HFFc6 (cell line): ENCODE measurements at regions not wholly inside any gene's neighbourhood (a gene's known extent, or its start where the extent isn't known, plus 50 kb on each side); places are given as distances from the start of the nearest gene placed in this dataset.

Experiments used
- DNase-seq: peaks from one replicate; pipeline ENCODE4 v3.0.0-alpha.2; 2018
- H3K27ac Mint-ChIP-seq: 2 replicates; pipeline ENCODE4 v1.8.0; 2020; ENCODE audit warnings: mild to moderate bottlenecking, mixed read lengths
- H3K27me3 Mint-ChIP-seq: 2 replicates; pipeline ENCODE4 v1.8.0; 2021; ENCODE audit warnings: mild to moderate bottlenecking, moderate library complexity, mixed read lengths; ENCODE audit not compliant: insufficient read depth
- H3K36me3 Mint-ChIP-seq: 2 replicates; pipeline ENCODE4 v1.8.0; 2021; ENCODE audit warnings: low read depth, mixed read lengths
- H3K4me1 Mint-ChIP-seq: 2 replicates; pipeline ENCODE4 v1.8.0; 2020; ENCODE audit warnings: low read depth, mixed read lengths
- H3K4me3 Mint-ChIP-seq: 2 replicates; pipeline ENCODE4 v1.8.0; 2020; ENCODE audit warnings: mild to moderate bottlenecking, moderate library complexity, mixed read lengths
- H3K9me3 Mint-ChIP-seq: 2 replicates; pipeline ENCODE4 v1.8.0; 2020; ENCODE audit warnings: mild to moderate bottlenecking, mixed read lengths
- CTCF ChIP-seq: fragments of 200-600 bp; sonication (generic); IDR thresholded peaks from 2 replicates; pipeline ENCODE4 v1.5.0; 2021; ENCODE audit warnings: antibody characterized with exemption, mild to moderate bottlenecking

GRCh38 chr17:51526507-51526906, 266.2 kb downstream of the UTP18 start:
- Mint-ChIP-seq H3K27ac (no peak overlapping the region), H3K9me3 (peaks cover 30% of the 10 kb centered on the region), H3K4me3 (no peak overlapping the region), H3K4me1 (no peaks in the 10 kb centered on the region), H3K27me3 (no peaks in the 10 kb centered on the region), H3K36me3 (peaks cover 4% of the 10 kb centered on the region)
- no peak for TF ChIP-seq CTCF
- DNase-seq = no peak

- no peak for TF ChIP-seq CTCF
- Mint-ChIP-seq H3K27ac (no peak overlapping the region), H3K9me3 (peaks cover 23% of the 10 kb centered on the region), H3K27me3 (no peaks in the 10 kb centered on the region), H3K4me3 (no peak overlapping the region), H3K36me3 (peaks cover 4% of the 10 kb centered on the region), H3K4me1 (no peaks in the 10 kb centered on the region)
- no peak for DNase-seq
Measured at GRCh38 chr17:51527225-51527982, 267.1 kb downstream of the UTP18 start.

- no peak overlapping the region for H3K27ac Mint-ChIP-seq
Measured at GRCh38 chr17:51528111-51528510, 267.8 kb downstream of the UTP18 start.

GRCh38 chr17:51533219-51533618, 272.9 kb downstream of the UTP18 start:
- Mint-ChIP-seq H3K4me3 (no peak overlapping the region), H3K36me3 (no peaks in the 10 kb centered on the region), H3K27me3 (no peaks in the 10 kb centered on the region; the same call in 1 of the 2 replicates)

More at GRCh38 chr17:51528111-51528510, 267.8 kb downstream of the UTP18 start:
- Mint-ChIP-seq H3K36me3 (peaks cover 4% of the 10 kb centered on the region), H3K9me3 (peaks cover 23% of the 10 kb centered on the region), H3K4me3 (no peak overlapping the region), H3K4me1 (no peaks in the 10 kb centered on the region), H3K27me3 (no peaks in the 10 kb centered on the region)
- TF ChIP-seq CTCF = no peak
- DNase-seq = no peak

GRCh38 chr17:51533821-51534220, 273.5 kb downstream of the UTP18 start:
- Mint-ChIP-seq H3K4me1 (no peaks in the 10 kb centered on the region), H3K36me3 (no peaks in the 10 kb centered on the region), H3K9me3 (no peaks in the 10 kb centered on the region), H3K27ac (no peak overlapping the region), H3K27me3 (no peaks in the 10 kb centered on the region; the same call in 1 of the 2 replicates), H3K4me3 (no peak overlapping the region)
- no peak for DNase-seq
- no peak for TF ChIP-seq CTCF

More at GRCh38 chr17:51533219-51533618, 272.9 kb downstream of the UTP18 start:
- DNase-seq = no peak
- no peak for TF ChIP-seq CTCF
- H3K27ac Mint-ChIP-seq = no peak overlapping the region
- H3K9me3 Mint-ChIP-seq = no peaks in the 10 kb centered on the region
- H3K4me1 Mint-ChIP-seq = no peaks in the 10 kb centered on the region
